ENCODE measurements at regions not wholly inside any gene's neighbourhood (a gene's known extent, or its start where the extent isn't known, plus 50 kb on each side); places are given as distances from the start of the nearest gene placed in this dataset.

DNA sequence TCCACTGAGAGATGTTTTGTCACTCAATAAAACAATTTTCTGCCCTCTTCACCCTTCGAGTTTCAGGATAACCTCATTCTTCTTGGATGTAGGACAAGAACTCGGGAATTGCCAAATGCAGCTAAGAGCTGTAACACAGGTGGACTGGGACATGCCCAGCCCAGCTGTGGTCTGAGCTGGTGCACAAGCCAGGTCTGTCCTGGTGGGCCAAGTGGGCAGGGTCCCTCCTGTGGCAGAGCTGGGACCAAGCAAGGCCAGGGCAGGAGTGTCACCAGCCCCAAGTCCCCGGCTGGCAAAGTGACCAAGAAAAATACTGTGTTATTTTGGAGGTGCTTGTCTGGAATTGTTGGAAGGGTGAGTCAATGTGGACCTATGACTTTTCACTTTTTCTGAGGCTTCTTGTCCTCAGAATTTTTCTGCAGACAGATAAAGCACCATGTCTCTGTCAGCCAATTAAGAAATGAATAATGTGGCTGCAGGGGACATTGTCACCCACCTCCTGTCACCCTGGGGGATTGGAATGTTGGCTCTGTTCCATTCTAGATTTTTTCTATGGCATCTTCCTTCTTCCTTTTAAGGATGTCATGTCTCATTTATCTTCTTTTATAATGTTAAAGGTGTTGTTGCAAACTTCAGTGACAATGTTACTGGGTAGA, 645.2 kb upstream of the EPHA6 start:
- no peaks in the 10 kb centered on the region for H3K4me1 ChIP-seq
- H3K4me3 ChIP-seq, result no peak overlapping the region
- H3K27me3 ChIP-seq, result no peaks in the 10 kb centered on the region
- DNase-seq (no peak), ATAC-seq (no peak)
- no peak for TF ChIP-seq POLR2A (IDR thresholded peaks at IDR 0.05)
- TF ChIP-seq, protein P1, sequence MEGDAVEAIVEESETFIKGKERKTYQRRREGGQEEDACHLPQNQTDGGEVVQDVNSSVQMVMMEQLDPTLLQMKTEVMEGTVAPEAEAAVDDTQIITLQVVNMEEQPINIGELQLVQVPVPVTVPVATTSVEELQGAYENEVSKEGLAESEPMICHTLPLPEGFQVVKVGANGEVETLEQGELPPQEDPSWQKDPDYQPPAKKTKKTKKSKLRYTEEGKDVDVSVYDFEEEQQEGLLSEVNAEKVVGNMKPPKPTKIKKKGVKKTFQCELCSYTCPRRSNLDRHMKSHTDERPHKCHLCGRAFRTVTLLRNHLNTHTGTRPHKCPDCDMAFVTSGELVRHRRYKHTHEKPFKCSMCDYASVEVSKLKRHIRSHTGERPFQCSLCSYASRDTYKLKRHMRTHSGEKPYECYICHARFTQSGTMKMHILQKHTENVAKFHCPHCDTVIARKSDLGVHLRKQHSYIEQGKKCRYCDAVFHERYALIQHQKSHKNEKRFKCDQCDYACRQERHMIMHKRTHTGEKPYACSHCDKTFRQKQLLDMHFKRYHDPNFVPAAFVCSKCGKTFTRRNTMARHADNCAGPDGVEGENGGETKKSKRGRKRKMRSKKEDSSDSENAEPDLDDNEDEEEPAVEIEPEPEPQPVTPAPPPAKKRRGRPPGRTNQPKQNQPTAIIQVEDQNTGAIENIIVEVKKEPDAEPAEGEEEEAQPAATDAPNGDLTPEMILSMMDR (IDR thresholded peaks at IDR 0.05), result no peak
- no peaks in the 10 kb centered on the region for H3K36me3 ChIP-seq
- WGBS, 4 donors, result 54 to 76% (median 67%) methylated on average over 3 of the region's 3 CpGs
- no peak overlapping the region for H3K27ac ChIP-seq
- intact Hi-C loops (cut with DNase I), result no loop called here
- H3K9me3 ChIP-seq, result peaks cover 0 to 22% (median 5%) of the 10 kb centered on the region in 12 donors

- H3K9me3 ChIP-seq, result peaks cover 0 to 22% (median 5%) of the 10 kb centered on the region in 12 donors
- intact Hi-C loops (cut with DNase I), result no loop called here
- H3K4me3 ChIP-seq, result no peak overlapping the region
- H3K36me3 ChIP-seq, result no peaks in the 10 kb centered on the region
- H3K27me3 ChIP-seq, result no peaks in the 10 kb centered on the region
- no peak overlapping the region for H3K27ac ChIP-seq
- TF ChIP-seq, protein P1 (IDR thresholded peaks at IDR 0.05), result no peak
- no peak for TF ChIP-seq POLR2A (IDR thresholded peaks at IDR 0.05)
- no peaks in the 10 kb centered on the region for H3K4me1 ChIP-seq
- DNase-seq, result no peak
- ATAC-seq, result no peak
Measured at GRCh38 chr3:96172917-96173316, 641.5 kb upstream of the EPHA6 start.

DNA sequence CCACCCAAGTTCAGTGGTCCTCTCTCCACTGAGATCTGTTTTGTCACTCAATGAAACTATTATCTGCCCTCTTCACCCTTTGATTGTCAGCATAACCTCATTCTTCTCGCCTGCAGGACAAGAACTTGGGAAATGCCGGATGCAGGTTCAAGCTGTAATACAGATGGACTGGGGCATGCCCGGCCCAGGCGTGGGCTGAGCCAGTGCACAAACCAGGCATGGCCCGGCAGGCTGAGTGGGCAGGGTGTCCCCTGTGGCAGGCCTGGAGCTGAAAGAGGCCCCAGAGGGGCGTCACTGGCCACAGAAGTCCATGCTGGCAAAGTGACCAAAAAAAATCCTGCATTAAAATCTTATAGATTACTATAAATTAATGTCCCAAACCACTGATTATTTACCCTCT, 638.9 kb upstream of the EPHA6 start:
- Histone ChIP-seq H3K27ac (no peak overlapping the region), H3K27me3 (no peaks in the 10 kb centered on the region), H3K4me3 (no peak overlapping the region), H3K4me1 (no peaks in the 10 kb centered on the region), H3K9me3 (peaks cover 0 to 18% (median 2%) of the 10 kb centered on the region in 12 donors), H3K36me3 (no peaks in the 10 kb centered on the region)
- no peak for ATAC-seq
- DNase-seq, result no peak
- whole genome bisulfite sequencing, 4 donors, result 72 to 80% (median 76%) methylated on average over 6 of the region's 6 CpGs
- TF ChIP-seq, protein P1 (IDR thresholded peaks at IDR 0.05), result no peak
- no peak for TF ChIP-seq POLR2A (IDR thresholded peaks at IDR 0.05)
- intact Hi-C loops (cut with DNase I), result no loop called here

DNA sequence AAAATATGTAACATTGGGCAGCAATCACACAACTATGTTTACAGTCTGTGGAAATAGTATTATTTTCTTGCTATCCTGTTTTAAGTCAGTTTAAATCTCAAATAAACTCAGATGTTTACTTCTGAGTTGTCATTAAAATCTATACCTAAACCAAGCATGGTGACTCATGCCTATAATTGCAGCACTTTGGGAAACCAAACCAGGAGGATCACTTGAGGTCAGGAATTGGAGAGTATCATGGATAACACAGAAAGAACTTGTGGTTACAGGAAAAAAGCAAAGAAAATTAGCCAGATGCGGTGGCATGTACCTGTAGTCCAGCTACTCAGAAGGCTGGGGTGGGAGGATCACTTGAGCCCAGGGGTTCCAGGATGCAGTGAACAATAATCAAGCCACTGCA, 631.6 kb upstream of the EPHA6 start:
- H3K36me3 ChIP-seq, result no peaks in the 10 kb centered on the region
- H3K27ac ChIP-seq, result no peak overlapping the region
- H3K4me3 ChIP-seq, result no peak overlapping the region
- WGBS, 4 donors, result 60 to 100% (median 89%) methylated on average over 1 of the region's 1 CpG
- no peak for TF ChIP-seq POLR2A (IDR thresholded peaks at IDR 0.05)
- TF ChIP-seq, protein P1 (IDR thresholded peaks at IDR 0.05), result no peak
- intact Hi-C loops (cut with DNase I), result no loop called here
- H3K27me3 ChIP-seq, result no peaks in the 10 kb centered on the region
- peaks cover 0 to 3% (median 0%) of the 10 kb centered on the region in 12 donors for H3K9me3 ChIP-seq
- DNase-seq (no peak), ATAC-seq (no peak)
- no peaks in the 10 kb centered on the region for H3K4me1 ChIP-seq
